ENCODE measurements at regions not wholly inside any gene's neighbourhood (a gene's known extent, or its start where the extent isn't known, plus 50 kb on each side); places are given as distances from the start of the nearest gene placed in this dataset.

DNA sequence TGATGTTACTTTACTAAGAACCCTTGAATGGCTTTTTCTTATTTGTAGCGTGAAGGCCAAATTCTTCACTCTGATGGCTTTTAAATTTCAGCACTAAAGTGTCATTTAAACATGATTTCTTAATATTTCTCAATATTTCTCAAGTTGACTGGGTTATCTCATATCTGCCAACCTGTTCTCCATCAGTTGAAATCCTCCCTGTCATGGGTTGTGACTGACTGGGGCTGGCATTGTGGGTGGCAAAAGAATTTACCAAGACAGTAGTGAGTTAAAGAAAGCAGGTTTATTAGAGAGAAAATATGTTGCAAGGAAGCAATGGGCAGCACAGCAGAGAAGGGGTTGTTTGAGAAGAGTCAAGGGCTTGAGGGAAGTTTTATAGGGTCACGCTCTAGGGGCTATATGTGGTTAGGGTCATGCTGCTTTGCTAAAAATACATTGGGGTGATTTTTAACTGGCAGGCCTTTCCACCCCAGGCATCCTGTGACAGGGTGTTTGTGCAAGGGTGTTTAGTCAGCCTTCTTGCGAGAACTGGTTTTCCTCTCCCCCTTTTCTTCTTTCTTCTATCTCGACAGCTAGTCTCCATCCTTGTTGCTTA lies 232.8 kb upstream of the SEL1L start (continued):
- TF ChIP-seq, protein P1, sequence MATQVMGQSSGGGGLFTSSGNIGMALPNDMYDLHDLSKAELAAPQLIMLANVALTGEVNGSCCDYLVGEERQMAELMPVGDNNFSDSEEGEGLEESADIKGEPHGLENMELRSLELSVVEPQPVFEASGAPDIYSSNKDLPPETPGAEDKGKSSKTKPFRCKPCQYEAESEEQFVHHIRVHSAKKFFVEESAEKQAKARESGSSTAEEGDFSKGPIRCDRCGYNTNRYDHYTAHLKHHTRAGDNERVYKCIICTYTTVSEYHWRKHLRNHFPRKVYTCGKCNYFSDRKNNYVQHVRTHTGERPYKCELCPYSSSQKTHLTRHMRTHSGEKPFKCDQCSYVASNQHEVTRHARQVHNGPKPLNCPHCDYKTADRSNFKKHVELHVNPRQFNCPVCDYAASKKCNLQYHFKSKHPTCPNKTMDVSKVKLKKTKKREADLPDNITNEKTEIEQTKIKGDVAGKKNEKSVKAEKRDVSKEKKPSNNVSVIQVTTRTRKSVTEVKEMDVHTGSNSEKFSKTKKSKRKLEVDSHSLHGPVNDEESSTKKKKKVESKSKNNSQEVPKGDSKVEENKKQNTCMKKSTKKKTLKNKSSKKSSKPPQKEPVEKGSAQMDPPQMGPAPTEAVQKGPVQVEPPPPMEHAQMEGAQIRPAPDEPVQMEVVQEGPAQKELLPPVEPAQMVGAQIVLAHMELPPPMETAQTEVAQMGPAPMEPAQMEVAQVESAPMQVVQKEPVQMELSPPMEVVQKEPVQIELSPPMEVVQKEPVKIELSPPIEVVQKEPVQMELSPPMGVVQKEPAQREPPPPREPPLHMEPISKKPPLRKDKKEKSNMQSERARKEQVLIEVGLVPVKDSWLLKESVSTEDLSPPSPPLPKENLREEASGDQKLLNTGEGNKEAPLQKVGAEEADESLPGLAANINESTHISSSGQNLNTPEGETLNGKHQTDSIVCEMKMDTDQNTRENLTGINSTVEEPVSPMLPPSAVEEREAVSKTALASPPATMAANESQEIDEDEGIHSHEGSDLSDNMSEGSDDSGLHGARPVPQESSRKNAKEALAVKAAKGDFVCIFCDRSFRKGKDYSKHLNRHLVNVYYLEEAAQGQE (IDR thresholded peaks at IDR 0.05; ENCODE audit: unreplicated experiment) = no peak

DNA sequence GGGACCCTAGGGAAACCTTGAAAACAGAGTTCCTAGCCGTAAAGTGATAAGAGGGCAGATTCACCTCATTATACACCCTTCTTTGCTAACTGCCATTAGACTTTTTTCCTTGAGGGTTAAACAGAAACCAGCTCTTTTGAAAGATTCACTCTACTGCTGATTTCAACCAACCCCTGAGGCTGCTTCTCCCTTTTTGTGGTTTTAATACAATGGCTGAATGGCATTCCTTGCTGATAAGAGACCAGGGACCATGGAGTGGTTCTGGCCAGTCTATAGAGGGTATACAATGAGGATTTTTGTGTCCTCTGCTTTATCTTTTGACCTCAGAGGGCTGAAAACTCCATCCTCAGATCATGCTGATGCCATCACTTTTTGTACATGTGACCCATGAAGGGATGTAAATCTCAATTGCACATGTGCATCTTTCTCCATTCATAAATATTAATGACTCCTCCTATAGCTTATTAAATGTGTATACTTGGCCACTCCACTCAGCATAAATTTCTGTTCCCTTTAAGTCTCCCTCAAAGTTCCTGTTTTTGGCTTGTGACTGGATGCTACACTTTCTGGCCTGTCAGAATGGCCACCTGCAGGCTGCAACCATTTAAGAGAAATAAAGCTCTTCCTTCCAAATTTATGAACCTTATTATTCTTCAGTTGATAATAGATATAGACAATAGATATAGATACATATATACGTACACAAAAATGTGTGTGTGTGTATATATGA lies 233.8 kb upstream of the SEL1L start:
- no peak for TF ChIP-seq ZNF114 (CRISPR knock-in tag; IDR thresholded peaks at IDR 0.05)
- TF ChIP-seq, protein P2, sequence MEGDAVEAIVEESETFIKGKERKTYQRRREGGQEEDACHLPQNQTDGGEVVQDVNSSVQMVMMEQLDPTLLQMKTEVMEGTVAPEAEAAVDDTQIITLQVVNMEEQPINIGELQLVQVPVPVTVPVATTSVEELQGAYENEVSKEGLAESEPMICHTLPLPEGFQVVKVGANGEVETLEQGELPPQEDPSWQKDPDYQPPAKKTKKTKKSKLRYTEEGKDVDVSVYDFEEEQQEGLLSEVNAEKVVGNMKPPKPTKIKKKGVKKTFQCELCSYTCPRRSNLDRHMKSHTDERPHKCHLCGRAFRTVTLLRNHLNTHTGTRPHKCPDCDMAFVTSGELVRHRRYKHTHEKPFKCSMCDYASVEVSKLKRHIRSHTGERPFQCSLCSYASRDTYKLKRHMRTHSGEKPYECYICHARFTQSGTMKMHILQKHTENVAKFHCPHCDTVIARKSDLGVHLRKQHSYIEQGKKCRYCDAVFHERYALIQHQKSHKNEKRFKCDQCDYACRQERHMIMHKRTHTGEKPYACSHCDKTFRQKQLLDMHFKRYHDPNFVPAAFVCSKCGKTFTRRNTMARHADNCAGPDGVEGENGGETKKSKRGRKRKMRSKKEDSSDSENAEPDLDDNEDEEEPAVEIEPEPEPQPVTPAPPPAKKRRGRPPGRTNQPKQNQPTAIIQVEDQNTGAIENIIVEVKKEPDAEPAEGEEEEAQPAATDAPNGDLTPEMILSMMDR (conservative IDR thresholded peaks at IDR 0.05; ENCODE audit: low read depth in 2 of 2) = no peak
- TF ChIP-seq, protein P3, sequence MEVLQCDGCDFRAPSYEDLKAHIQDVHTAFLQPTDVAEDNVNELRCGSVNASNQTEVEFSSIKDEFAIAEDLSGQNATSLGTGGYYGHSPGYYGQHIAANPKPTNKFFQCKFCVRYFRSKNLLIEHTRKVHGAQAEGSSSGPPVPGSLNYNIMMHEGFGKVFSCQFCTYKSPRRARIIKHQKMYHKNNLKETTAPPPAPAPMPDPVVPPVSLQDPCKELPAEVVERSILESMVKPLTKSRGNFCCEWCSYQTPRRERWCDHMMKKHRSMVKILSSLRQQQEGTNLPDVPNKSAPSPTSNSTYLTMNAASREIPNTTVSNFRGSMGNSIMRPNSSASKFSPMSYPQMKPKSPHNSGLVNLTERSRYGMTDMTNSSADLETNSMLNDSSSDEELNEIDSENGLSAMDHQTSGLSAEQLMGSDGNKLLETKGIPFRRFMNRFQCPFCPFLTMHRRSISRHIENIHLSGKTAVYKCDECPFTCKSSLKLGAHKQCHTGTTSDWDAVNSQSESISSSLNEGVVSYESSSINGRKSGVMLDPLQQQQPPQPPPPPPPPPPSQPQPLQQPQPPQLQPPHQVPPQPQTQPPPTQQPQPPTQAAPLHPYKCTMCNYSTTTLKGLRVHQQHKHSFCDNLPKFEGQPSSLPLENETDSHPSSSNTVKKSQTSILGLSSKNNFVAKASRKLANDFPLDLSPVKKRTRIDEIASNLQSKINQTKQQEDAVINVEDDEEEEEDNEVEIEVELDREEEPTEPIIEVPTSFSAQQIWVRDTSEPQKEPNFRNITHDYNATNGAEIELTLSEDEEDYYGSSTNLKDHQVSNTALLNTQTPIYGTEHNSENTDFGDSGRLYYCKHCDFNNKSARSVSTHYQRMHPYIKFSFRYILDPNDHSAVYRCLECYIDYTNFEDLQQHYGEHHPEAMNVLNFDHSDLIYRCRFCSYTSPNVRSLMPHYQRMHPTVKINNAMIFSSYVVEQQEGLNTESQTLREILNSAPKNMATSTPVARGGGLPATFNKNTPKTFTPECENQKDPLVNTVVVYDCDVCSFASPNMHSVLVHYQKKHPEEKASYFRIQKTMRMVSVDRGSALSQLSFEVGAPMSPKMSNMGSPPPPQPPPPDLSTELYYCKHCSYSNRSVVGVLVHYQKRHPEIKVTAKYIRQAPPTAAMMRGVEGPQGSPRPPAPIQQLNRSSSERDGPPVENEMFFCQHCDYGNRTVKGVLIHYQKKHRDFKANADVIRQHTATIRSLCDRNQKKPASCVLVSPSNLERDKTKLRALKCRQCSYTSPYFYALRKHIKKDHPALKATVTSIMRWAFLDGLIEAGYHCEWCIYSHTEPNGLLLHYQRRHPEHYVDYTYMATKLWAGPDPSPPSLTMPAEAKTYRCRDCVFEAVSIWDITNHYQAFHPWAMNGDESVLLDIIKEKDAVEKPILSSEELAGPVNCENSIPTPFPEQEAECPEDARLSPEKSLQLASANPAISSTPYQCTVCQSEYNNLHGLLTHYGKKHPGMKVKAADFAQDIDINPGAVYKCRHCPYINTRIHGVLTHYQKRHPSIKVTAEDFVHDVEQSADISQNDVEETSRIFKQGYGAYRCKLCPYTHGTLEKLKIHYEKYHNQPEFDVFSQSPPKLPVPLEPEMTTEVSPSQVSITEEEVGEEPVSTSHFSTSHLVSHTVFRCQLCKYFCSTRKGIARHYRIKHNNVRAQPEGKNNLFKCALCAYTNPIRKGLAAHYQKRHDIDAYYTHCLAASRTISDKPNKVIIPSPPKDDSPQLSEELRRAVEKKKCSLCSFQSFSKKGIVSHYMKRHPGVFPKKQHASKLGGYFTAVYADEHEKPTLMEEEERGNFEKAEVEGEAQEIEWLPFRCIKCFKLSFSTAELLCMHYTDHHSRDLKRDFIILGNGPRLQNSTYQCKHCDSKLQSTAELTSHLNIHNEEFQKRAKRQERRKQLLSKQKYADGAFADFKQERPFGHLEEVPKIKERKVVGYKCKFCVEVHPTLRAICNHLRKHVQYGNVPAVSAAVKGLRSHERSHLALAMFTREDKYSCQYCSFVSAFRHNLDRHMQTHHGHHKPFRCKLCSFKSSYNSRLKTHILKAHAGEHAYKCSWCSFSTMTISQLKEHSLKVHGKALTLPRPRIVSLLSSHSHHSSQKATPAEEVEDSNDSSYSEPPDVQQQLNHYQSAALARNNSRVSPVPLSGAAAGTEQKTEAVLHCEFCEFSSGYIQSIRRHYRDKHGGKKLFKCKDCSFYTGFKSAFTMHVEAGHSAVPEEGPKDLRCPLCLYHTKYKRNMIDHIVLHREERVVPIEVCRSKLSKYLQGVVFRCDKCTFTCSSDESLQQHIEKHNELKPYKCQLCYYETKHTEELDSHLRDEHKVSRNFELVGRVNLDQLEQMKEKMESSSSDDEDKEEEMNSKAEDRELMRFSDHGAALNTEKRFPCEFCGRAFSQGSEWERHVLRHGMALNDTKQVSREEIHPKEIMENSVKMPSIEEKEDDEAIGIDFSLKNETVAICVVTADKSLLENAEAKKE (CRISPR knock-in tag; IDR thresholded peaks at IDR 0.05) = no peak
- TF ChIP-seq, protein P4, sequence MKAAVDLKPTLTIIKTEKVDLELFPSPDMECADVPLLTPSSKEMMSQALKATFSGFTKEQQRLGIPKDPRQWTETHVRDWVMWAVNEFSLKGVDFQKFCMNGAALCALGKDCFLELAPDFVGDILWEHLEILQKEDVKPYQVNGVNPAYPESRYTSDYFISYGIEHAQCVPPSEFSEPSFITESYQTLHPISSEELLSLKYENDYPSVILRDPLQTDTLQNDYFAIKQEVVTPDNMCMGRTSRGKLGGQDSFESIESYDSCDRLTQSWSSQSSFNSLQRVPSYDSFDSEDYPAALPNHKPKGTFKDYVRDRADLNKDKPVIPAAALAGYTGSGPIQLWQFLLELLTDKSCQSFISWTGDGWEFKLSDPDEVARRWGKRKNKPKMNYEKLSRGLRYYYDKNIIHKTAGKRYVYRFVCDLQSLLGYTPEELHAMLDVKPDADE (IDR thresholded peaks at IDR 0.05) = no peak
- TF ChIP-seq JUNB (IDR thresholded peaks at IDR 0.05; ENCODE audit: unreplicated experiment) = no peak
- no peak for TF ChIP-seq EZH2phosphoT487 (IDR thresholded peaks at IDR 0.05; ENCODE audit: unreplicated experiment)
- no peak for TF ChIP-seq NANOG (IDR thresholded peaks at IDR 0.05; ENCODE audit: borderline replicate concordance)
- TF ChIP-seq EZH2 (IDR thresholded peaks at IDR 0.05; ENCODE audit: low read depth, unreplicated experiment) = no peak
- Histone ChIP-seq H3K79me2 (replicated peaks; ENCODE audit: insufficient read depth) (no peaks in the 10 kb centered on the region), H3K27ac (ENCODE audit: low read depth) (no peak overlapping the region), H3F3A (replicated peaks; ENCODE audit: low read depth) (no peaks in the 10 kb centered on the region), H2AFZ (no peak overlapping the region), H3K4me3 (no peak overlapping the region), H3K36me3 (ENCODE audit: insufficient read depth) (no peaks in the 10 kb centered on the region), H3K4me2 (no peak overlapping the region), H3K4me1 (ENCODE audit: insufficient read depth) (no peaks in the 10 kb centered on the region), H4K20me1 (replicated peaks; ENCODE audit: insufficient read depth) (no peaks in the 10 kb centered on the region), H3K27me3 (ENCODE audit: insufficient read depth) (no peaks in the 10 kb centered on the region), H3K9me2 (ENCODE audit: insufficient read depth) (0 out of 2 replicates have a peak, but pooled peaks cover 3% of the 10 kb centered on the region)
- Mint-ChIP-seq H3K27ac (no peak overlapping the region), H3K9me3 (peaks cover 84% of the 10 kb centered on the region), H3K27me3 (ENCODE audit: insufficient read depth, low read depth, poor library complexity) (peaks cover 1% of the 10 kb centered on the region), H3K36me3 (ENCODE audit: low read depth) (peaks cover 3% of the 10 kb centered on the region; the same call in 1 of the 3 replicates), H3K4me1 (no peaks in the 10 kb centered on the region), H3K4me3 (no peak overlapping the region)
- no peak for DNase-seq (ENCODE audit: low spot score)
- no peak for ATAC-seq

All from GM23338 (cell line).